MCF 10A (cell line): ENCODE measurements at regions not wholly inside any gene's neighbourhood (a gene's known extent, or its start where the extent isn't known, plus 50 kb on each side); places are given as distances from the start of the nearest gene placed in this dataset.

Experiments used
- BruUV-seq: library from RNA; stranded (reverse); fragments of 400-500 nt; replicated peaks from 2 replicates; lab custom pipeline; 2021; lab: Mats Ljungman, UMichigan
- CTCF ChIA-PET: fragments of 300-600 bp; sonication (Branson Sonifier 250); formaldehyde crosslinking; extraction: SDS; loops from one replicate; lab custom pipeline; 2021; ENCODE audit warnings: antibody characterized with exemption, inconsistent platforms; lab: Yijun Ruan, JAX
- POLR2A ChIA-PET: fragments of 300-600, 350-650 bp; sonication (Branson Sonifier 250); formaldehyde crosslinking; extraction: SDS; loops from one replicate; lab custom pipeline; 2020; ENCODE audit warnings: antibody characterized with exemption, inconsistent platforms; lab: Yijun Ruan, JAX
- DNase-seq: peaks from one replicate; pipeline ENCODE4 v3.0.0-alpha.2; 2018; ENCODE audit not compliant: unreplicated experiment
- H3K27ac Mint-ChIP-seq: one replicate; pipeline ENCODE4 v1.8.0; 2022; ENCODE audit warnings: mild to moderate bottlenecking, low read depth, mixed read lengths; ENCODE audit not compliant: unreplicated experiment
- H3K27me3 Mint-ChIP-seq: one replicate; pipeline ENCODE4 v1.8.0; 2022; ENCODE audit warnings: mixed read lengths; ENCODE audit not compliant: insufficient read depth, unreplicated experiment
- H3K36me3 Mint-ChIP-seq: one replicate; pipeline ENCODE4 v1.8.0; 2022; ENCODE audit warnings: mild to moderate bottlenecking, moderate library complexity, mixed read lengths; ENCODE audit not compliant: insufficient read depth, unreplicated experiment
- H3K4me1 Mint-ChIP-seq: one replicate; pipeline ENCODE4 v1.8.0; 2022; ENCODE audit warnings: mixed read lengths; ENCODE audit not compliant: insufficient read depth, unreplicated experiment
- H3K4me3 Mint-ChIP-seq: one replicate; pipeline ENCODE4 v1.8.0; 2022; ENCODE audit warnings: mild to moderate bottlenecking, moderate library complexity, mixed read lengths; ENCODE audit not compliant: unreplicated experiment
- H3K9me3 Mint-ChIP-seq: one replicate; pipeline ENCODE4 v1.8.0; 2022; ENCODE audit warnings: mixed read lengths; ENCODE audit not compliant: unreplicated experiment
- intact Hi-C: fragments of 100-400 bp; cut with micrococcal nuclease; formaldehyde crosslinking; loops from 2 replicates; pipeline ENCODE4 v1.14.1; 2022
- TF ChIP-seq, protein P1 (sequence below): fragments of 200-600 bp; IDR thresholded peaks from one replicate; pipeline ENCODE4 v1.8.0; 2022; ENCODE audit warnings: antibody characterized with exemption, mild to moderate bottlenecking; ENCODE audit not compliant: unreplicated experiment

DNA sequence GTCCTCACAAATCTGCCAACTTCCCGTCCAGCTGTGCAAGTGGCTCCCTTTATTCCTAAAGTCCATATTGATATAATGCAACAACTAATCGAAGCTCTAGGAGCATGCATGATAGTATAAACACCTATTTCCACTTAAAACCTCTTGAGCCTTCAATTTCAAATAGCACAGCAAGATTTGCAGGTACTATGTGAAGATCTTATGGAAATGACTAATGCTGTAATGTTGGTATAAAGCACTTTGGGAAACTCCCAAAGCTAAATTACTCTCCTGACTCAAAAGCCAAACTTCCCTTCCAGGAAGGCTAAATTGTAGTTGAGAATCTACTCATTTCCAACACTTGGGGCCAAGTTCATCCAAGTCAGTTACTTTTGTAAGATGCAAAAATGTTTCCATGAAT, 287.6 kb upstream of the CDH11 start:
- intact Hi-C loops = no loop called here
- H3K27me3 Mint-ChIP-seq = no peaks in the 10 kb centered on the region
- no peaks in the 10 kb centered on the region for H3K36me3 Mint-ChIP-seq
- peaks cover 25% of the 10 kb centered on the region for H3K9me3 Mint-ChIP-seq
- CTCF ChIA-PET = no interaction called here
- peak; percentile 41 for DNase-seq
- no peaks in the 10 kb centered on the region for H3K4me1 Mint-ChIP-seq
- TF ChIP-seq, protein P1, sequence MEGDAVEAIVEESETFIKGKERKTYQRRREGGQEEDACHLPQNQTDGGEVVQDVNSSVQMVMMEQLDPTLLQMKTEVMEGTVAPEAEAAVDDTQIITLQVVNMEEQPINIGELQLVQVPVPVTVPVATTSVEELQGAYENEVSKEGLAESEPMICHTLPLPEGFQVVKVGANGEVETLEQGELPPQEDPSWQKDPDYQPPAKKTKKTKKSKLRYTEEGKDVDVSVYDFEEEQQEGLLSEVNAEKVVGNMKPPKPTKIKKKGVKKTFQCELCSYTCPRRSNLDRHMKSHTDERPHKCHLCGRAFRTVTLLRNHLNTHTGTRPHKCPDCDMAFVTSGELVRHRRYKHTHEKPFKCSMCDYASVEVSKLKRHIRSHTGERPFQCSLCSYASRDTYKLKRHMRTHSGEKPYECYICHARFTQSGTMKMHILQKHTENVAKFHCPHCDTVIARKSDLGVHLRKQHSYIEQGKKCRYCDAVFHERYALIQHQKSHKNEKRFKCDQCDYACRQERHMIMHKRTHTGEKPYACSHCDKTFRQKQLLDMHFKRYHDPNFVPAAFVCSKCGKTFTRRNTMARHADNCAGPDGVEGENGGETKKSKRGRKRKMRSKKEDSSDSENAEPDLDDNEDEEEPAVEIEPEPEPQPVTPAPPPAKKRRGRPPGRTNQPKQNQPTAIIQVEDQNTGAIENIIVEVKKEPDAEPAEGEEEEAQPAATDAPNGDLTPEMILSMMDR = no peak
- no peak overlapping the region for H3K27ac Mint-ChIP-seq
- POLR2A ChIA-PET = no interaction called here
- H3K4me3 Mint-ChIP-seq = no peak overlapping the region
- BruUV-seq = no TSS peak

DNA sequence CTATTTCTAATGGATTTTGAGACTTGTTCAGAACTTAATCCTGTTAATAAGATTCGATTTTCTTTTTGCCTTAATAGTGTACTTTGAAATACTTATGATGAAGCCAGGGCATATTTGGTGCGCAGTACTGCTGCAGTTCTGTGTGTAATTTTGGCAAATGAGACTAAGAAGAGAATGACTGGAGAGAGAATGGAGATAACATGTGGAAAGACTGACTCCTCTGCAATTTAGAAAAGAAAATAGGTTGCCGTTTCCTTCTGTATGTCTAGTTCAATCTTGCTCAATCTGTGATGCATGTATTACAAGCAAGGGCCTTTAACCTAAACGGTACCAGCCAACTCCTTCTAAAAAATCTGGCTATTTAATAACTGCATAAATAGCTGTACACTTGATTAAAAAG, 285.1 kb upstream of the CDH11 start:
- H3K4me1 Mint-ChIP-seq = no peaks in the 10 kb centered on the region
- no peak overlapping the region for H3K27ac Mint-ChIP-seq
- intact Hi-C loops = no loop called here
- TF ChIP-seq, protein P1 = no peak
- DNase-seq = no peak
- ChIA-PET POLR2A (no interaction called here), CTCF (interaction anchor here (0.7 kb wide), 1 partner anchor 13 kb away, joined by 3 read pairs; no protein-coding TSS in a partner anchor)
- H3K36me3 Mint-ChIP-seq = no peaks in the 10 kb centered on the region
- no peak overlapping the region for H3K4me3 Mint-ChIP-seq
- no TSS peak for BruUV-seq
- peaks cover 23% of the 10 kb centered on the region for H3K9me3 Mint-ChIP-seq
- H3K27me3 Mint-ChIP-seq = no peaks in the 10 kb centered on the region

DNA sequence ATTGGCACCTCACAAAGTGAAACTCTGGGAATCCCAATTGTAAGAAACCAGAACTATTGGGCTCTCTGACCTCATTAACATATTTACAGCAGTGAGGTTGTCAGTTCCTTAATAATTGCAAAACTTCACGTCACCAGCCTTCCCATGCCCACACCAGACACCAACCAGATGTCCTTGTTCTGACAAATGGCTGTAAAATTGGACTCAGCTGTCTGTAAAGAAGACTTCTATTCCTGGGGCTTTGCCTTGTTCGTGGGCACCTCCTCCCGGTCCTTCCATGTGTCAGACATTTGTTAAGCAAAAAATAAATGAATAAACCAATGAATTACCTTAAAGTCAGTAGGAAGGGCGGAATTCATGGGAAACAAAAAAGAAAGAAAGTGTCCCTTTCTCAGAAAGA, 284.3 kb upstream of the CDH11 start:
- POLR2A ChIA-PET = no interaction called here
- intact Hi-C loops = no loop called here
- DNase-seq = no peak
- CTCF ChIA-PET = no interaction called here
- no peaks in the 10 kb centered on the region for H3K4me1 Mint-ChIP-seq
- no peaks in the 10 kb centered on the region for H3K27me3 Mint-ChIP-seq
- no peak overlapping the region for H3K27ac Mint-ChIP-seq
- peaks cover 18% of the 10 kb centered on the region for H3K9me3 Mint-ChIP-seq
- TF ChIP-seq, protein P1 = no peak
- no peaks in the 10 kb centered on the region for H3K36me3 Mint-ChIP-seq
- H3K4me3 Mint-ChIP-seq = no peak overlapping the region
- BruUV-seq = no TSS peak

DNA sequence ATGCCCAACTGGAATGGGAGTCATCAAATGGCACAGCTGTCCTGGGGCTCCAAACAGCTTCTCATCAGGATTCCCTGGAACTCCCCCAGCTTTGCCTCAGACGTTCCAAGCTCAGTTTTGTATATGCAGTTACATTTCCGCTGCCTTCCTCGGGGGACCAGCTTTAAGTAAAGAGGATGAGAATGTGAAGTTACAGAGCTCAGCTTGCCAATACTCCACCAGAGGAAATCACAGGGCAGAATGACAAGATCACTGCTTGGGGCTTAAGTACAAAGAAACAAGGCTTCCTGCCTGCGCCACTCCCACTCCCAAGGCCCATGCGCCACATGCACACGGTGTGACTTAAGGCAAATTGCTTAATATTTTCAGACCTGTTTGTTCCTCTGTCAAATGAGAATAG, 272.4 kb upstream of the CDH11 start:
- DNase-seq = peak; percentile 42
- H3K9me3 Mint-ChIP-seq = peaks cover 31% of the 10 kb centered on the region
- H3K4me1 Mint-ChIP-seq = no peaks in the 10 kb centered on the region
- TF ChIP-seq, protein P1 = no peak
- ChIA-PET POLR2A (no interaction called here), CTCF (interaction anchor here (0.6 kb wide), 1 partner anchor 13 kb away, joined by 3 read pairs; no protein-coding TSS in a partner anchor)
- H3K27ac Mint-ChIP-seq = no peak overlapping the region
- intact Hi-C loops = no loop called here
- no TSS peak for BruUV-seq
- H3K36me3 Mint-ChIP-seq = no peaks in the 10 kb centered on the region
- H3K4me3 Mint-ChIP-seq = no peak overlapping the region
- H3K27me3 Mint-ChIP-seq = no peaks in the 10 kb centered on the region
